ENCODE measurements at regions not wholly inside any gene's neighbourhood (a gene's known extent, or its start where the extent isn't known, plus 50 kb on each side); places are given as distances from the start of the nearest gene placed in this dataset.
"Not testable (repeated sequence)": the region's sequence is repeated elsewhere in the genome, so short reads cannot be mapped to it uniquely, and the experiment has no call there.

GRCh38 chr1:199449221-199449620, 578.3 kb upstream of the NR5A2 start:
- no peak for DNase-seq (ENCODE audit: low spot score)

- no peak for DNase-seq (ENCODE audit: low spot score)
These were observed 577.8 kb upstream of the NR5A2 start for GRCh38 chr1:199449681-199450080.

- no peak for DNase-seq (ENCODE audit: low spot score)
These were observed 574.9 kb upstream of the NR5A2 start for GRCh38 chr1:199452627-199453026.

GRCh38 chr1:199453723-199454122, 573.8 kb upstream of the NR5A2 start:
- DNase-seq (ENCODE audit: low spot score), result no peak

- DNase-seq (ENCODE audit: low spot score), result no peak
These were observed 566.6 kb upstream of the NR5A2 start for GRCh38 chr1:199460933-199461332.

GRCh38 chr1:199463521-199464127, 563.9 kb upstream of the NR5A2 start:
- no peak for DNase-seq (ENCODE audit: low spot score)

- no peak for DNase-seq (ENCODE audit: low spot score)
These were observed 560.5 kb upstream of the NR5A2 start for GRCh38 chr1:199466961-199467360.

- no peak for DNase-seq (ENCODE audit: low spot score)
These were observed 555.5 kb upstream of the NR5A2 start for GRCh38 chr1:199472018-199472417.

GRCh38 chr1:199472978-199473377, 554.5 kb upstream of the NR5A2 start:
- no peak for DNase-seq (ENCODE audit: low spot score)

- no peak for DNase-seq (ENCODE audit: low spot score)
These were observed 552.8 kb upstream of the NR5A2 start for GRCh38 chr1:199474738-199475137.

GRCh38 chr1:199482426-199482825, 545.1 kb upstream of the NR5A2 start:
- DNase-seq (ENCODE audit: low spot score), result no peak

GRCh38 chr1:199489594-199489993, 537.9 kb upstream of the NR5A2 start:
- no peak for DNase-seq (ENCODE audit: low spot score)

- DNase-seq (ENCODE audit: low spot score), result no peak
These were observed 536.6 kb upstream of the NR5A2 start for GRCh38 chr1:199490769-199491527.

- no peak for DNase-seq (ENCODE audit: low spot score)
These were observed 532.1 kb upstream of the NR5A2 start for GRCh38 chr1:199495432-199495831.

GRCh38 chr1:199498802-199499201, 528.7 kb upstream of the NR5A2 start:
- not testable (repeated sequence) for DNase-seq (ENCODE audit: low spot score)

GRCh38 chr1:199508072-199508471, 519.4 kb upstream of the NR5A2 start:
- DNase-seq (ENCODE audit: low spot score), result no peak

GRCh38 chr1:199508653-199509052, 518.9 kb upstream of the NR5A2 start:
- no peak for DNase-seq (ENCODE audit: low spot score)

- no peak for DNase-seq (ENCODE audit: low spot score)
These were observed 518.1 kb upstream of the NR5A2 start for GRCh38 chr1:199509456-199509855.

GRCh38 chr1:199510314-199510713, 517.2 kb upstream of the NR5A2 start:
- no peak for DNase-seq (ENCODE audit: low spot score)

GRCh38 chr1:199512037-199512710, 515.3 kb upstream of the NR5A2 start:
- DNase-seq (ENCODE audit: low spot score), result no peak

GRCh38 chr1:199515261-199515660, 512.2 kb upstream of the NR5A2 start:
- DNase-seq (ENCODE audit: low spot score), result no peak

- no peak for DNase-seq (ENCODE audit: low spot score)
These were observed 505.2 kb upstream of the NR5A2 start for GRCh38 chr1:199522338-199522737.

GRCh38 chr1:199522936-199523335, 504.6 kb upstream of the NR5A2 start:
- DNase-seq (ENCODE audit: low spot score), result no peak
